ENCODE measurements at regions not wholly inside any gene's neighbourhood (a gene's known extent, or its start where the extent isn't known, plus 50 kb on each side); places are given as distances from the start of the nearest gene placed in this dataset.

- no peak for DNase-seq (ENCODE audit: low spot score)
Measured at GRCh38 chr13:105445796-105446195, 1089.7 kb downstream of the EFNB2 start.

GRCh38 chr13:105442949-105443699 lies 1092.3 kb downstream of the EFNB2 start:
- peak; percentile 46 for DNase-seq (ENCODE audit: low spot score)

GRCh38 chr13:105442040-105442439 lies 1093.4 kb downstream of the EFNB2 start:
- no peak for DNase-seq (ENCODE audit: low spot score)

GRCh38 chr13:105441051-105441750 lies 1094.3 kb downstream of the EFNB2 start:
- DNase-seq (ENCODE audit: low spot score) = no peak

- DNase-seq (ENCODE audit: low spot score) = no peak
Measured at GRCh38 chr13:105436943-105437342, 1098.5 kb downstream of the EFNB2 start.

GRCh38 chr13:105432438-105432837 lies 1103.0 kb downstream of the EFNB2 start:
- no peak for DNase-seq (ENCODE audit: low spot score)

- no peak for DNase-seq (ENCODE audit: low spot score)
Measured at GRCh38 chr13:105428811-105429210, 1106.7 kb downstream of the EFNB2 start.

- no peak for DNase-seq (ENCODE audit: low spot score)
Measured at GRCh38 chr13:105426441-105426840, 1109.0 kb downstream of the EFNB2 start.

GRCh38 chr13:105414639-105415038 lies 1120.8 kb downstream of the EFNB2 start:
- no peak for DNase-seq (ENCODE audit: low spot score)

GRCh38 chr13:105412171-105412570 lies 1123.3 kb downstream of the EFNB2 start:
- DNase-seq (ENCODE audit: low spot score) = no peak

GRCh38 chr13:105410602-105411001 lies 1124.9 kb downstream of the EFNB2 start:
- peak; percentile 20 for DNase-seq (ENCODE audit: low spot score)

- DNase-seq (ENCODE audit: low spot score) = no peak
Measured at GRCh38 chr13:105406551-105406950, 1128.9 kb downstream of the EFNB2 start.

GRCh38 chr13:105403086-105403485 lies 1132.4 kb downstream of the EFNB2 start:
- DNase-seq (ENCODE audit: low spot score) = no peak

GRCh38 chr13:105395041-105395440 lies 1140.4 kb downstream of the EFNB2 start:
- DNase-seq (ENCODE audit: low spot score) = no peak

GRCh38 chr13:105389373-105389772 lies 1146.1 kb downstream of the EFNB2 start:
- DNase-seq (ENCODE audit: low spot score) = no peak

- DNase-seq (ENCODE audit: low spot score) = no peak
Measured at GRCh38 chr13:105377452-105377851, 1158.0 kb downstream of the EFNB2 start.

- DNase-seq (ENCODE audit: low spot score) = no peak
Measured at GRCh38 chr13:105370011-105370650, 1165.3 kb downstream of the EFNB2 start.

- DNase-seq (ENCODE audit: low spot score) = no peak
Measured at GRCh38 chr13:105368781-105369180, 1166.7 kb downstream of the EFNB2 start.

- no peak for DNase-seq (ENCODE audit: low spot score)
Measured at GRCh38 chr13:105365831-105366230, 1169.6 kb downstream of the EFNB2 start.

GRCh38 chr13:105365021-105365550 lies 1170.4 kb downstream of the EFNB2 start:
- no peak for DNase-seq (ENCODE audit: low spot score)

- no peak for DNase-seq (ENCODE audit: low spot score)
Measured at GRCh38 chr13:105364191-105364590, 1171.3 kb downstream of the EFNB2 start.

- DNase-seq (ENCODE audit: low spot score) = no peak
Measured at GRCh38 chr13:105363261-105364190, 1171.9 kb downstream of the EFNB2 start.
